ENCODE measurements at regions not wholly inside any gene's neighbourhood (a gene's known extent, or its start where the extent isn't known, plus 50 kb on each side); places are given as distances from the start of the nearest gene placed in this dataset.

DNA sequence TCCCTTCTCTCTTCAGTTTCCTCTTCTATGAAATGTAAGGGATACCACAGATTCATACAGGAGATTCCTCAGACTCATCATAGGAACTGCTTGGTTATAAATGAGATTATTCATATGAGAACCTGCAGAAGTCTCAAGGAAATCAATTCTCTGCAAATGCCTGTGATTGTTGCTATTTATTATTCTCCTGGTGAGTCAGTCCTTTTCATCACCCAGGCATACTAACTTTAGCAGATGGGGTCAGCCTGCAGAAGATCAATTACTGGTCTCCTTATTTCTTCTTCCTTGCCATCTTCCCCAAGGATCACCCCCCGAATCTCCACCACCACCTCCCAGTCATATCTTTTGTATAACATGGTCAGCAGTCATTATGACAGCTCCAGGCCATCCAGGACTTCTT lies 53.8 kb upstream of the DCP1A start:
- TF ChIP-seq POLR2A (IDR thresholded peaks at IDR 0.05) = no peak
- TF ChIP-seq, protein P1, sequence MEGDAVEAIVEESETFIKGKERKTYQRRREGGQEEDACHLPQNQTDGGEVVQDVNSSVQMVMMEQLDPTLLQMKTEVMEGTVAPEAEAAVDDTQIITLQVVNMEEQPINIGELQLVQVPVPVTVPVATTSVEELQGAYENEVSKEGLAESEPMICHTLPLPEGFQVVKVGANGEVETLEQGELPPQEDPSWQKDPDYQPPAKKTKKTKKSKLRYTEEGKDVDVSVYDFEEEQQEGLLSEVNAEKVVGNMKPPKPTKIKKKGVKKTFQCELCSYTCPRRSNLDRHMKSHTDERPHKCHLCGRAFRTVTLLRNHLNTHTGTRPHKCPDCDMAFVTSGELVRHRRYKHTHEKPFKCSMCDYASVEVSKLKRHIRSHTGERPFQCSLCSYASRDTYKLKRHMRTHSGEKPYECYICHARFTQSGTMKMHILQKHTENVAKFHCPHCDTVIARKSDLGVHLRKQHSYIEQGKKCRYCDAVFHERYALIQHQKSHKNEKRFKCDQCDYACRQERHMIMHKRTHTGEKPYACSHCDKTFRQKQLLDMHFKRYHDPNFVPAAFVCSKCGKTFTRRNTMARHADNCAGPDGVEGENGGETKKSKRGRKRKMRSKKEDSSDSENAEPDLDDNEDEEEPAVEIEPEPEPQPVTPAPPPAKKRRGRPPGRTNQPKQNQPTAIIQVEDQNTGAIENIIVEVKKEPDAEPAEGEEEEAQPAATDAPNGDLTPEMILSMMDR (IDR thresholded peaks at IDR 0.05) = no peak
- no peaks in the 10 kb centered on the region for H3K27me3 ChIP-seq
- no peak overlapping the region for H3K27ac ChIP-seq
- no peaks in the 10 kb centered on the region for H3K36me3 ChIP-seq
- no peak for DNase-seq
- H3K4me1 ChIP-seq = no peaks in the 10 kb centered on the region
- no peak overlapping the region for H3K4me3 ChIP-seq
- H3K9me3 ChIP-seq = no peaks in the 10 kb centered on the region

DNA sequence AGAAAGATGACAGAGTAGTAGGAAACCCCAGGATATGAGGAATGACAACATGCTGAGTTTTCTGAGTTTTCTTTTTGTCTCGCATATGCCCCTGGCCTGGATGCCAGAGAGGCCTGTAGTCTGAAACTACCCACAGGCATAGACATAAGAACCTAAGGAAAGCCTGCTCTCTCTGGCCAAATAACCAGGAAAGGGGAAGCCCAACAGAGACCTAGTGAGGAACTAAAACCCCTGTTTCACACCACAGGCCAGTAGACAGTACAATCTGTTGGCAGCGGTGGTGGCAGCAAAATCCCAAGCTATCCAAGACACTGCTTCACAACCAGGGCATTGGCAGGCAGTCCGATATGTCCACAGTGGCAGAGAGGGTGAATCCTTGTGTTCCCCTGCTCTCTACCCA lies 55.0 kb upstream of the DCP1A start:
- no peak for DNase-seq
- Histone ChIP-seq H3K27me3 (no peaks in the 10 kb centered on the region), H3K9me3 (no peaks in the 10 kb centered on the region), H3K27ac (no peak overlapping the region), H3K4me1 (no peaks in the 10 kb centered on the region), H3K36me3 (no peaks in the 10 kb centered on the region), H3K4me3 (no peak overlapping the region)
- TF ChIP-seq, protein P1 (IDR thresholded peaks at IDR 0.05) = no peak
- TF ChIP-seq POLR2A (IDR thresholded peaks at IDR 0.05) = no peak

- TF ChIP-seq, protein P1 (IDR thresholded peaks at IDR 0.05) = no peak
- no peak for TF ChIP-seq POLR2A (IDR thresholded peaks at IDR 0.05)
Observed at GRCh38 chr3:53411371-53411770, 64.0 kb upstream of the DCP1A start.

GRCh38 chr3:53412953-53413352 lies 65.6 kb upstream of the DCP1A start:
- DNase-seq = no peak
- no peaks in the 10 kb centered on the region for H3K4me1 ChIP-seq
- no peak overlapping the region for H3K4me3 ChIP-seq
- H3K9me3 ChIP-seq = peaks cover 0 to 4% (median 0%) of the 10 kb centered on the region in 4 donors
- TF ChIP-seq, protein P1 (IDR thresholded peaks at IDR 0.05) = no peak
- TF ChIP-seq POLR2A (IDR thresholded peaks at IDR 0.05) = no peak
- H3K27me3 ChIP-seq = no peaks in the 10 kb centered on the region
- no peak overlapping the region for H3K27ac ChIP-seq
- H3K36me3 ChIP-seq = no peaks in the 10 kb centered on the region

More at GRCh38 chr3:53411371-53411770, 64.0 kb upstream of the DCP1A start:
- Histone ChIP-seq H3K27ac (no peak overlapping the region), H3K27me3 (no peaks in the 10 kb centered on the region), H3K36me3 (no peaks in the 10 kb centered on the region), H3K4me1 (no peaks in the 10 kb centered on the region), H3K9me3 (peaks cover 0 to 4% (median 0%) of the 10 kb centered on the region in 4 donors), H3K4me3 (no peak overlapping the region)
- DNase-seq = no peak

DNA sequence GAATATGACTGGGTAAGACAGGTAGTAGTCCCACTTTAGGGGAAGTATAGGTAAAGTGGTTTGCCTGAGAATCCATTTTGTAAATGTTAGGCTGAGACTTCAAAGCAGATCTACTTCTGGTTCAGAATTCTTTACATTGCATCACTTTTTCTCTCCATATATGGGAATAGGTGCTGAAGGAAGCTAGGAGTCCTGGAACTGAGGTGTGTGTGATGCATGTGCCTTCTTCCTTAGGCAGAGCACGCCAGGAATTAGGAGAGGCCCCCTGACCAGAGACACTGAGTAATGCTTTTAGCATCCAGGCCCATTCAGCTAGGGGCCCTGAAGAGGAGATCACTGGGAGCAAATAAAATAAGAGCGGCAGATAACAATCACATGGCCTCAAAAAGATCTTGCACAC lies 69.2 kb upstream of the DCP1A start:
- DNase-seq = no peak
- TF ChIP-seq POLR2A (IDR thresholded peaks at IDR 0.05) = no peak
- TF ChIP-seq, protein P1 (IDR thresholded peaks at IDR 0.05) = no peak
- Histone ChIP-seq H3K4me3 (no peak overlapping the region), H3K9me3 (peaks cover 0 to 4% (median 0%) of the 10 kb centered on the region in 4 donors), H3K27ac (no peak overlapping the region), H3K36me3 (no peaks in the 10 kb centered on the region), H3K27me3 (no peaks in the 10 kb centered on the region), H3K4me1 (no peaks in the 10 kb centered on the region)

GRCh38 chr3:53420831-53421230 lies 73.5 kb upstream of the DCP1A start:
- Histone ChIP-seq H3K27ac (no peak overlapping the region), H3K4me3 (no peak overlapping the region), H3K27me3 (no peaks in the 10 kb centered on the region), H3K9me3 (no peaks in the 10 kb centered on the region), H3K4me1 (no peaks in the 10 kb centered on the region), H3K36me3 (no peaks in the 10 kb centered on the region)
- DNase-seq = no peak
- TF ChIP-seq POLR2A (IDR thresholded peaks at IDR 0.05) = no peak
- TF ChIP-seq, protein P1 (IDR thresholded peaks at IDR 0.05) = no peak
